Activated CD8-positive, alpha-beta memory T cell treated with anti-CD3 and anti-CD28 coated beads for 36 hours (primary cell): ENCODE measurements at regions not wholly inside any gene's neighbourhood (a gene's known extent, or its start where the extent isn't known, plus 50 kb on each side); places are given as distances from the start of the nearest gene placed in this dataset.

Experiments used
- CTCF ChIA-PET: fragments of 350-600 bp; sonication (Branson Sonifier 250); formaldehyde crosslinking; loops from one replicate; lab custom pipeline; 2021; ENCODE audit warnings: antibody characterized with exemption; lab: Charles Lee
- POLR2A ChIA-PET: fragments of 350-600 bp; sonication (Branson Sonifier 250); formaldehyde crosslinking; loops from one replicate; lab custom pipeline; 2021; ENCODE audit warnings: antibody characterized with exemption; lab: Charles Lee

- POLR2A ChIA-PET, result no interaction called here
- CTCF ChIA-PET, result no interaction called here
Measured at GRCh38 chr5:29879401-29879800, 1314.1 kb upstream of the CDH6 start.

GRCh38 chr5:29878599-29878998 lies 1314.9 kb upstream of the CDH6 start:
- POLR2A ChIA-PET, result no interaction called here
- CTCF ChIA-PET, result no interaction called here

GRCh38 chr5:29867155-29867554 lies 1326.3 kb upstream of the CDH6 start:
- ChIA-PET POLR2A (no interaction called here), CTCF (no interaction called here)

- ChIA-PET CTCF (no interaction called here), POLR2A (no interaction called here)
Measured at GRCh38 chr5:29853711-29854220, 1339.7 kb upstream of the CDH6 start.

- POLR2A ChIA-PET, result no interaction called here
- CTCF ChIA-PET, result no interaction called here
Measured at GRCh38 chr5:29852329-29852728, 1341.2 kb upstream of the CDH6 start.

- ChIA-PET CTCF (no interaction called here), POLR2A (no interaction called here)
Measured at GRCh38 chr5:29845206-29845605, 1348.3 kb upstream of the CDH6 start.

GRCh38 chr5:29833394-29833793 lies 1360.1 kb upstream of the CDH6 start:
- CTCF ChIA-PET, result no interaction called here
- POLR2A ChIA-PET, result no interaction called here

- ChIA-PET POLR2A (no interaction called here), CTCF (no interaction called here)
Measured at GRCh38 chr5:29822521-29822920, 1371.0 kb upstream of the CDH6 start.

GRCh38 chr5:29811914-29812679 lies 1381.4 kb upstream of the CDH6 start:
- ChIA-PET CTCF (no interaction called here), POLR2A (no interaction called here)

- POLR2A ChIA-PET, result no interaction called here
Measured at GRCh38 chr5:29805804-29806203, 1387.7 kb upstream of the CDH6 start.

GRCh38 chr5:29800752-29801151 lies 1392.7 kb upstream of the CDH6 start:
- POLR2A ChIA-PET, result no interaction called here
- CTCF ChIA-PET, result no interaction called here

More at GRCh38 chr5:29805804-29806203, 1387.7 kb upstream of the CDH6 start:
- CTCF ChIA-PET, result no interaction called here

- ChIA-PET POLR2A (no interaction called here), CTCF (no interaction called here)
Measured at GRCh38 chr5:29796013-29796412, 1397.5 kb upstream of the CDH6 start.

- ChIA-PET CTCF (no interaction called here), POLR2A (no interaction called here)
Measured at GRCh38 chr5:29795096-29795652, 1398.3 kb upstream of the CDH6 start.

GRCh38 chr5:29794141-29794787 lies 1399.2 kb upstream of the CDH6 start:
- POLR2A ChIA-PET, result no interaction called here
- CTCF ChIA-PET, result no interaction called here

- ChIA-PET POLR2A (no interaction called here), CTCF (no interaction called here)
Measured at GRCh38 chr5:29790281-29790680, 1403.2 kb upstream of the CDH6 start.

GRCh38 chr5:29780401-29780800 lies 1413.1 kb upstream of the CDH6 start:
- CTCF ChIA-PET, result no interaction called here
- POLR2A ChIA-PET, result no interaction called here

- ChIA-PET CTCF (no interaction called here), POLR2A (no interaction called here)
Measured at GRCh38 chr5:29779141-29779540, 1414.3 kb upstream of the CDH6 start.

GRCh38 chr5:29777373-29777772 lies 1416.1 kb upstream of the CDH6 start:
- CTCF ChIA-PET, result no interaction called here
- POLR2A ChIA-PET, result no interaction called here

- ChIA-PET POLR2A (no interaction called here), CTCF (no interaction called here)
Measured at GRCh38 chr5:29770936-29771335, 1422.5 kb upstream of the CDH6 start.

- CTCF ChIA-PET, result no interaction called here
Measured at GRCh38 chr5:29769474-29769873, 1424.0 kb upstream of the CDH6 start.

GRCh38 chr5:29758986-29759421 lies 1434.5 kb upstream of the CDH6 start:
- POLR2A ChIA-PET, result no interaction called here
- CTCF ChIA-PET, result no interaction called here

More at GRCh38 chr5:29769474-29769873, 1424.0 kb upstream of the CDH6 start:
- POLR2A ChIA-PET, result no interaction called here
